ENCODE measurements at regions not wholly inside any gene's neighbourhood (a gene's known extent, or its start where the extent isn't known, plus 50 kb on each side); places are given as distances from the start of the nearest gene placed in this dataset.
A peak's percentile ranks its signal among the peaks of the same experiment; 100 is the strongest.

- Histone ChIP-seq H3K36me3 (ENCODE audit: control insufficient read depth, insufficient read depth, low read length, severe bottlenecking) (no peaks in the 10 kb centered on the region), H3K4me3 (ENCODE audit: low read length) (no peak overlapping the region), H3K9ac (ENCODE audit: low read length) (no peak overlapping the region), H3K4me1 (ENCODE audit: control insufficient read depth, insufficient read depth, low read length) (no peaks in the 10 kb centered on the region), H3K27me3 (replicated peaks; ENCODE audit: control insufficient read depth, insufficient read depth, low read length) (no peaks in the 10 kb centered on the region), H3K9me3 (ENCODE audit: control insufficient read depth, low read length) (peaks cover 5% of the 10 kb centered on the region)
- DNase-seq (ENCODE audit: low read depth): no peak
Observed at GRCh38 chr9:119933191-119933590, 564.0 kb upstream of the BRINP1 start.

- Histone ChIP-seq H3K9ac (ENCODE audit: low read length) (no peak overlapping the region), H3K4me3 (ENCODE audit: low read length) (no peak overlapping the region), H3K9me3 (ENCODE audit: control insufficient read depth, low read length) (peaks cover 13% of the 10 kb centered on the region), H3K4me1 (ENCODE audit: control insufficient read depth, insufficient read depth, low read length) (no peaks in the 10 kb centered on the region), H3K27me3 (replicated peaks; ENCODE audit: control insufficient read depth, insufficient read depth, low read length) (no peaks in the 10 kb centered on the region), H3K36me3 (ENCODE audit: control insufficient read depth, insufficient read depth, low read length, severe bottlenecking) (no peaks in the 10 kb centered on the region)
- no peak for DNase-seq (ENCODE audit: low read depth)
Observed at GRCh38 chr9:119924736-119925135, 555.5 kb upstream of the BRINP1 start.

GRCh38 chr9:119917175-119917574 lies 547.9 kb upstream of the BRINP1 start:
- no peaks in the 10 kb centered on the region for H3K4me1 ChIP-seq (ENCODE audit: control insufficient read depth, insufficient read depth, low read length)
- H3K27me3 ChIP-seq (replicated peaks; ENCODE audit: control insufficient read depth, insufficient read depth, low read length): no peaks in the 10 kb centered on the region
- H3K9me3 ChIP-seq (ENCODE audit: control insufficient read depth, low read length): peaks cover 8% of the 10 kb centered on the region
- DNase-seq (ENCODE audit: low read depth): no peak
- no peak overlapping the region for H3K4me3 ChIP-seq (ENCODE audit: low read length)
- H3K36me3 ChIP-seq (ENCODE audit: control insufficient read depth, insufficient read depth, low read length, severe bottlenecking): no peaks in the 10 kb centered on the region
- no peak overlapping the region for H3K9ac ChIP-seq (ENCODE audit: low read length)

GRCh38 chr9:119907056-119907455 lies 537.8 kb upstream of the BRINP1 start:
- Histone ChIP-seq H3K27me3 (replicated peaks; ENCODE audit: control insufficient read depth, insufficient read depth, low read length) (no peaks in the 10 kb centered on the region), H3K4me3 (ENCODE audit: low read length) (no peak overlapping the region), H3K9me3 (ENCODE audit: control insufficient read depth, low read length) (peaks cover 12% of the 10 kb centered on the region), H3K36me3 (ENCODE audit: control insufficient read depth, insufficient read depth, low read length, severe bottlenecking) (no peaks in the 10 kb centered on the region), H3K4me1 (ENCODE audit: control insufficient read depth, insufficient read depth, low read length) (no peaks in the 10 kb centered on the region), H3K9ac (ENCODE audit: low read length) (no peak overlapping the region)
- DNase-seq (ENCODE audit: low read depth): peak; percentile 19

- no peaks in the 10 kb centered on the region for H3K36me3 ChIP-seq (ENCODE audit: control insufficient read depth, insufficient read depth, low read length, severe bottlenecking)
- no peaks in the 10 kb centered on the region for H3K4me1 ChIP-seq (ENCODE audit: control insufficient read depth, insufficient read depth, low read length)
- no peak overlapping the region for H3K4me3 ChIP-seq (ENCODE audit: low read length)
- H3K9ac ChIP-seq (ENCODE audit: low read length): no peak overlapping the region
- peaks cover 12% of the 10 kb centered on the region for H3K9me3 ChIP-seq (ENCODE audit: control insufficient read depth, low read length)
- H3K27me3 ChIP-seq (replicated peaks; ENCODE audit: control insufficient read depth, insufficient read depth, low read length): no peaks in the 10 kb centered on the region
- DNase-seq (ENCODE audit: low read depth): no peak
Observed at GRCh38 chr9:119905724-119906123, 536.5 kb upstream of the BRINP1 start.

GRCh38 chr9:119903851-119904250 lies 534.6 kb upstream of the BRINP1 start:
- DNase-seq (ENCODE audit: low read depth): no peak

GRCh38 chr9:119902611-119903010 lies 533.4 kb upstream of the BRINP1 start:
- no peaks in the 10 kb centered on the region for H3K36me3 ChIP-seq (ENCODE audit: control insufficient read depth, insufficient read depth, low read length, severe bottlenecking)
- H3K4me3 ChIP-seq (ENCODE audit: low read length): no peak overlapping the region
- H3K9me3 ChIP-seq (ENCODE audit: control insufficient read depth, low read length): peaks cover under 1% of the 10 kb centered on the region
- no peaks in the 10 kb centered on the region for H3K4me1 ChIP-seq (ENCODE audit: control insufficient read depth, insufficient read depth, low read length)
- no peak overlapping the region for H3K9ac ChIP-seq (ENCODE audit: low read length)
- DNase-seq (ENCODE audit: low read depth): no peak
- no peaks in the 10 kb centered on the region for H3K27me3 ChIP-seq (replicated peaks; ENCODE audit: control insufficient read depth, insufficient read depth, low read length)

More at GRCh38 chr9:119903851-119904250, 534.6 kb upstream of the BRINP1 start:
- Histone ChIP-seq H3K9ac (ENCODE audit: low read length) (no peak overlapping the region), H3K9me3 (ENCODE audit: control insufficient read depth, low read length) (peaks cover 12% of the 10 kb centered on the region), H3K4me1 (ENCODE audit: control insufficient read depth, insufficient read depth, low read length) (no peaks in the 10 kb centered on the region), H3K36me3 (ENCODE audit: control insufficient read depth, insufficient read depth, low read length, severe bottlenecking) (no peaks in the 10 kb centered on the region), H3K27me3 (replicated peaks; ENCODE audit: control insufficient read depth, insufficient read depth, low read length) (no peaks in the 10 kb centered on the region), H3K4me3 (ENCODE audit: low read length) (no peak overlapping the region)

- no peak overlapping the region for H3K9ac ChIP-seq (ENCODE audit: low read length)
- DNase-seq (ENCODE audit: low read depth): peak; percentile 12
Observed at GRCh38 chr9:119898316-119898715, 529.1 kb upstream of the BRINP1 start.

GRCh38 chr9:119884438-119884837 lies 515.2 kb upstream of the BRINP1 start:
- DNase-seq (ENCODE audit: low read depth): no peak
- Histone ChIP-seq H3K4me3 (ENCODE audit: low read length) (no peak overlapping the region), H3K36me3 (ENCODE audit: control insufficient read depth, insufficient read depth, low read length, severe bottlenecking) (no peaks in the 10 kb centered on the region), H3K9me3 (ENCODE audit: control insufficient read depth, low read length) (no peaks in the 10 kb centered on the region), H3K4me1 (ENCODE audit: control insufficient read depth, insufficient read depth, low read length) (no peaks in the 10 kb centered on the region), H3K27me3 (replicated peaks; ENCODE audit: control insufficient read depth, insufficient read depth, low read length) (no peaks in the 10 kb centered on the region), H3K9ac (ENCODE audit: low read length) (no peak overlapping the region)

More at GRCh38 chr9:119898316-119898715, 529.1 kb upstream of the BRINP1 start:
- Histone ChIP-seq H3K4me3 (ENCODE audit: low read length) (no peak overlapping the region), H3K27me3 (replicated peaks; ENCODE audit: control insufficient read depth, insufficient read depth, low read length) (no peaks in the 10 kb centered on the region), H3K36me3 (ENCODE audit: control insufficient read depth, insufficient read depth, low read length, severe bottlenecking) (no peaks in the 10 kb centered on the region), H3K9me3 (ENCODE audit: control insufficient read depth, low read length) (no peaks in the 10 kb centered on the region), H3K4me1 (ENCODE audit: control insufficient read depth, insufficient read depth, low read length) (no peaks in the 10 kb centered on the region)

- no peaks in the 10 kb centered on the region for H3K27me3 ChIP-seq (replicated peaks; ENCODE audit: control insufficient read depth, insufficient read depth, low read length)
- DNase-seq (ENCODE audit: low read depth): no peak
- H3K9ac ChIP-seq (ENCODE audit: low read length): no peak overlapping the region
- no peaks in the 10 kb centered on the region for H3K4me1 ChIP-seq (ENCODE audit: control insufficient read depth, insufficient read depth, low read length)
- H3K4me3 ChIP-seq (ENCODE audit: low read length): no peak overlapping the region
- H3K9me3 ChIP-seq (ENCODE audit: control insufficient read depth, low read length): no peaks in the 10 kb centered on the region
- H3K36me3 ChIP-seq (ENCODE audit: control insufficient read depth, insufficient read depth, low read length, severe bottlenecking): no peaks in the 10 kb centered on the region
Observed at GRCh38 chr9:119881898-119882297, 512.7 kb upstream of the BRINP1 start.

- no peak for DNase-seq (ENCODE audit: low read depth)
- no peaks in the 10 kb centered on the region for H3K9me3 ChIP-seq (ENCODE audit: control insufficient read depth, low read length)
- no peak overlapping the region for H3K4me3 ChIP-seq (ENCODE audit: low read length)
- H3K36me3 ChIP-seq (ENCODE audit: control insufficient read depth, insufficient read depth, low read length, severe bottlenecking): no peaks in the 10 kb centered on the region
- no peak overlapping the region for H3K9ac ChIP-seq (ENCODE audit: low read length)
- no peaks in the 10 kb centered on the region for H3K27me3 ChIP-seq (replicated peaks; ENCODE audit: control insufficient read depth, insufficient read depth, low read length)
- H3K4me1 ChIP-seq (ENCODE audit: control insufficient read depth, insufficient read depth, low read length): no peaks in the 10 kb centered on the region
Observed at GRCh38 chr9:119880361-119880760, 511.1 kb upstream of the BRINP1 start.

GRCh38 chr9:119877306-119877705 lies 508.1 kb upstream of the BRINP1 start:
- no peak overlapping the region for H3K9ac ChIP-seq (ENCODE audit: low read length)
- no peaks in the 10 kb centered on the region for H3K27me3 ChIP-seq (replicated peaks; ENCODE audit: control insufficient read depth, insufficient read depth, low read length)
- DNase-seq (ENCODE audit: low read depth): no peak
- H3K9me3 ChIP-seq (ENCODE audit: control insufficient read depth, low read length): no peaks in the 10 kb centered on the region
- H3K36me3 ChIP-seq (ENCODE audit: control insufficient read depth, insufficient read depth, low read length, severe bottlenecking): no peaks in the 10 kb centered on the region
- H3K4me1 ChIP-seq (ENCODE audit: control insufficient read depth, insufficient read depth, low read length): no peaks in the 10 kb centered on the region
- no peak overlapping the region for H3K4me3 ChIP-seq (ENCODE audit: low read length)
